Effector memory CD8-positive, alpha-beta T cell (primary cell): ENCODE measurements at regions not wholly inside any gene's neighbourhood (a gene's known extent, or its start where the extent isn't known, plus 50 kb on each side); places are given as distances from the start of the nearest gene placed in this dataset.

Experiments
- ATAC-seq: fragments of 150-1000 bp; cut with Tn5 transposase; replicated peaks from 2 replicates; pipeline ENCODE4 v1.10.0; 2021; ENCODE audit warnings: mild to moderate bottlenecking, moderate library complexity
- DNase-seq, 3 experiments: peaks; one replicate each; pipeline ENCODE4 v3.0.0; 2021
- H3K27ac Mint-ChIP-seq, 2 donors: one replicate each; pipeline ENCODE4 v1.8.0; 2022; ENCODE audit warnings: mild to moderate bottlenecking in 2 of 2, mixed read lengths in 2 of 2, moderate library complexity in 2 of 2
- H3K27me3 Mint-ChIP-seq, 2 donors: one replicate each; pipeline ENCODE4 v1.8.0; 2022; ENCODE audit warnings: mixed read lengths in 2 of 2
- H3K36me3 Mint-ChIP-seq: one replicate; pipeline ENCODE4 v1.8.0; 2022; ENCODE audit warnings: mild to moderate bottlenecking, moderate library complexity, mixed read lengths; ENCODE audit not compliant: insufficient read depth
- H3K4me1 Mint-ChIP-seq, 2 donors: one replicate each; pipeline ENCODE4 v1.8.0; 2022; ENCODE audit warnings: low read depth in 2 of 2, mixed read lengths in 2 of 2
- H3K4me3 Mint-ChIP-seq, 2 donors: one replicate each; pipeline ENCODE4 v1.8.0; 2022; ENCODE audit warnings: mild to moderate bottlenecking in 2 of 2, mixed read lengths in 2 of 2, moderate library complexity in 2 of 2
- H3K9me3 Mint-ChIP-seq, 2 donors: one replicate each; pipeline ENCODE4 v1.8.0; 2022; ENCODE audit warnings: mixed read lengths in 2 of 2

DNA sequence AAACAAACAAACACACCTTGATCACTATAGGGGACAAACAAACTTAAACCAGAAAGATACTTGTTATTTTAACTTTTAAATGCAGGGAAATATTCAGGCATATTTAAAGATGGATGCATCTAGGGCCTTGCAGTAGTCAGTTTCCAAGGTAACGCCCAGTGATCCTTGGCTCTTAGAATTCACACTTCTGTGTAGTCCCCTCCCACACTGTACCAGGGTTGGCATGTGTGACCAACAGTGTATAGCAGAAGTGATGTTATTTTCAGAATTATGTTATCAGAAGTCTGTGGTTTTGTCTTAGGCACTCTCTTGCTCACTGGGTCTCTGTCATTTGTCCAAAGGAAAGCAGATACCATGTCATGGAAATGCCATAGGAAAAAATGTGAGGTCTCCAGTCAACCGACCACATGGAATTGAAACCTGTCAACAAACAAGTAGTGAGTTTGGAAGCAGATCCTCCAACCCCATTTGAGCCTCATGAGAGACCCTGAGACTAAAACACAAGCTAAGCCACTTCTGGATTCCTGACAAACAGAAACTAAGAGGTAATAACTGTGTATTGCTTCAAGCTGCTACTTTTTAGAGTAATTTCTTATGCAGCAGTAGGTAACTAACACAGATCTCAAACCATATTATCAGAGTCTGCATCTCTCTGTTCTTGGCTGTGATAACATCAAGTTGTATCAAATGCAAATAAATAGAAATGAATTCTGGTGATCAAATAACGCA lies 670.3 kb downstream of the KCTD8 start:
- ATAC-seq = no peak
- Mint-ChIP-seq H3K4me1 (no peaks in the 10 kb centered on the region), H3K27ac (no peak overlapping the region), H3K36me3 (no peaks in the 10 kb centered on the region), H3K4me3 (no peak overlapping the region), H3K9me3 (peaks cover 1 to 5% of the 10 kb centered on the region in 2 donors), H3K27me3 (no peaks in the 10 kb centered on the region)
- no peak for DNase-seq

DNA sequence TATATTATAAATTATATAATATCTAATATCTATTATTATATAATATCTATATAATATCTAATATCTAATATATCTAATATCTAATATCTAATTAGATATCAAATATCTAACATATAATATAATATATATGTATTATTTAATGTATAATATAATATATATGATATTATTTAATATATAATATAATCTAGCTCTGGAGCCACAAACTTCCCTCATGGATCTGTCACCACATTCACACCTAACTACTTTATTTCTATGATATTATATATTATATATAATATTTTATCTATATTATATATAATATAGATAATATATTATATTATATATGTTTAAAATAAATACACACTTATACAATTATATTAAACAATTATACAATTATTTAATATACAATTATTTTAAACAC lies 667.5 kb downstream of the KCTD8 start:
- H3K4me3 Mint-ChIP-seq = no peak overlapping the region
- H3K4me1 Mint-ChIP-seq = no peaks in the 10 kb centered on the region
- H3K36me3 Mint-ChIP-seq = no peaks in the 10 kb centered on the region
- ATAC-seq (no peak), DNase-seq (no peak)
- no peak overlapping the region for H3K27ac Mint-ChIP-seq
- H3K27me3 Mint-ChIP-seq = no peaks in the 10 kb centered on the region
- H3K9me3 Mint-ChIP-seq = peaks cover 4 to 19% of the 10 kb centered on the region in 2 donors

GRCh38 chr4:43782391-43782790 lies 666.2 kb downstream of the KCTD8 start:
- Mint-ChIP-seq H3K27me3 (no peaks in the 10 kb centered on the region), H3K4me1 (no peaks in the 10 kb centered on the region), H3K4me3 (no peak overlapping the region), H3K36me3 (no peaks in the 10 kb centered on the region), H3K27ac (no peak overlapping the region), H3K9me3 (peaks cover 4 to 19% of the 10 kb centered on the region in 2 donors)
- ATAC-seq = no peak
- no peak for DNase-seq

DNA sequence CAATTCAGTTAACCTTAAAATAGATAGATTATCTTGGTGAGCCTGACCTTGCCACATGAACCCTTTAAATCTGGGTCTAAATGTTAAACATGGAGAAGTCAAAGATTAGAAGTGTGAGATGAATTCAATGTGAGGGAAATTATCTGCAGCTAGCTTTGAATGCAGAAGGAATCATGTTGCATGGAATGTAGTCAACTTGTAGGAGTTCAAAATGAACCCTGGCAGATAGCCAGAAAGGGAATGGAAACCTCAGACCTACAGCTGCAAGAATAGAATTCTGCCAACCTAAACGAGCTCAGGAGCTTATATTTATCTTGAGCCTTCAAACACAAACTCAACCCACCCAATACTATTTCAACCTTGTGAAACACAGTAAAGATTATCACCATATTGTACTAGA lies 632.5 kb downstream of the KCTD8 start:
- H3K4me1 Mint-ChIP-seq = no peaks in the 10 kb centered on the region
- DNase-seq = no peak
- peaks cover 0 to 12% of the 10 kb centered on the region in 2 donors for H3K9me3 Mint-ChIP-seq
- peaks cover 2% of the 10 kb centered on the region for H3K36me3 Mint-ChIP-seq
- ATAC-seq = no peak
- H3K4me3 Mint-ChIP-seq = no peak overlapping the region
- H3K27ac Mint-ChIP-seq = no peak overlapping the region
- H3K27me3 Mint-ChIP-seq = no peaks in the 10 kb centered on the region

GRCh38 chr4:43822621-43823020 lies 626.0 kb downstream of the KCTD8 start:
- H3K36me3 Mint-ChIP-seq = no peaks in the 10 kb centered on the region
- H3K4me1 Mint-ChIP-seq = no peaks in the 10 kb centered on the region
- H3K4me3 Mint-ChIP-seq = no peak overlapping the region
- no peak overlapping the region for H3K27ac Mint-ChIP-seq
- ATAC-seq (no peak), DNase-seq (no peak)
- no peaks in the 10 kb centered on the region for H3K27me3 Mint-ChIP-seq
- H3K9me3 Mint-ChIP-seq = peaks cover 5 to 16% of the 10 kb centered on the region in 2 donors

GRCh38 chr4:43835869-43836268 lies 612.7 kb downstream of the KCTD8 start:
- Mint-ChIP-seq H3K4me1 (no peaks in the 10 kb centered on the region), H3K27ac (no peak overlapping the region), H3K4me3 (no peak overlapping the region), H3K9me3 (peaks cover 5 to 8% of the 10 kb centered on the region in 2 donors), H3K27me3 (no peaks in the 10 kb centered on the region), H3K36me3 (no peaks in the 10 kb centered on the region)
- no peak for ATAC-seq
- DNase-seq = no peak

DNA sequence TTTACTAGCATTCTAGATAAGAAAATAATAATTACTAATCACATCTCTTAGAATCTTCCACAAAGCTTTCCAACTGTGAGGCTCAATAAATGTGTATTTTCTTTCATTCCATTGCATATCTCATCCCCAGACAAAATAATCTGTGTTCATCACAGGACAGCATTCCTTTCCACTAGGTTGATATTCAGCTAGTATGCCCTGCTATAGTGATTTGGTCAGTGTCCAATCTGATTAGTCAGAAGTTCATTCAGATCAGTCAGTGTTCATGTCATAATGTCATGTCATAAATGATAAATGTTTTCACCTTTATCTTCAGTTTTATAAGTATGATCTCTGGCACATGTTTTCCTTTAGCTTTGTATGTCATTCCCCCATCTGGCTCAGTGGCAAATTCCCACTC lies 611.4 kb downstream of the KCTD8 start:
- ATAC-seq (no peak), DNase-seq (no peak)
- Mint-ChIP-seq H3K9me3 (peaks cover 2 to 5% of the 10 kb centered on the region in 2 donors), H3K27me3 (no peaks in the 10 kb centered on the region), H3K36me3 (no peaks in the 10 kb centered on the region), H3K4me3 (no peak overlapping the region), H3K27ac (no peak overlapping the region), H3K4me1 (no peaks in the 10 kb centered on the region)

DNA sequence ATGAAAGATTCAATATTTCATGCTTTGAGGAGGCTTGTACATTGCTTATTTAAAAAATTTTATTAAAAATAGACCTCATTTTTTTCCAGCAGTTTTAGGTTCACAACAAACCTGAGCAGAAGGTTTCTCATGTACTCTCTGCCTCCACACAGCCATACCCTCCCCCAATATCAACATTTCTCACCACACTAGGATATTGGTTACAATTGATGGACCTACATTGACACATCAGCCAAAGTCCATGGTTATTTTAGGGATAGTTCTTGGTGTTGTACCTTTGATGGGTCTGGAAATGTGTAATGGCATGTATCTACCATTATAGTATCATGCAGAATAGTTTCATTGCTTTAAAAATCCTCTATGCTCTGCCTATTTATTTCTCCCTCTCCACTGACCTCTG lies 611.0 kb downstream of the KCTD8 start:
- ATAC-seq = no peak
- H3K4me1 Mint-ChIP-seq = no peaks in the 10 kb centered on the region
- no peaks in the 10 kb centered on the region for H3K36me3 Mint-ChIP-seq
- no peaks in the 10 kb centered on the region for H3K27me3 Mint-ChIP-seq
- peaks cover 2 to 5% of the 10 kb centered on the region in 2 donors for H3K9me3 Mint-ChIP-seq
- no peak overlapping the region for H3K27ac Mint-ChIP-seq
- H3K4me3 Mint-ChIP-seq = no peak overlapping the region
- no peak for DNase-seq

DNA sequence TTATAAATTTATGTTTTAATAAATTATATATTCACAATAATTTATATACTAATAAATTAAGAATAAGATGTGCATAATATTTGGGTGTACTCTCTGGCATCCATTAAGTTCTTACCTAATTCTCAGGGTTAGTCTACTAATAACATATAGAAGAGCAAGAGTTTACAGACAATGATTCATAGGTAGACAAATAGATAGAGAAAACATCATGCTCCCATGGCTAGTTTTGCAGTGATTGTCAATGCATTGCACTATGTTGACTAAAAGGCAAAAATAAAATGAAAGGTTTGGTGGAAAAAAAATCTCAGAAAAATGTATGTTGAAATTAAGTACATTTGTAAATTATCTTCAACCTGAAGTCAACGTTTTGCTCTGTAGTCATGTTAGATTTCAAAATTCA lies 606.0 kb downstream of the KCTD8 start:
- no peak for DNase-seq

DNA sequence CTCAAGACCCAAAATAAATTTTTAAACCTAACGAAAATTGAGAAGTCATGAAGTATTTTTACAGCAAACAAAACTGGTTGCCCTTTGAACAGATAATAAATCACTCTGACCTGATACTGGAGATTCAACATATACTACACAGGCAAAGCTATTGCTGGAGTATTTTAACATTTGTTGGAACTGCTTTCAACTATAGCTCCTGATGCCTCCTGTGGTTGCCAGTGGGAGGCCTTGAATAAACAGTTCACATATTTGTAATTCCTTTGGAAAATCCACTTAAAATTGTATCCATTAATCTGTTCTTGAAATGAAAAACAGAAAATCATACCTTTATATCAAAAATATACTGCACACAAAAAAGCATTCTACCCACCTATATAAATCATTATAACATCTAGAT lies 605.1 kb downstream of the KCTD8 start:
- no peaks in the 10 kb centered on the region for H3K27me3 Mint-ChIP-seq
- DNase-seq (no peak), ATAC-seq (no peak)
- no peak overlapping the region for H3K27ac Mint-ChIP-seq
- no peaks in the 10 kb centered on the region for H3K4me1 Mint-ChIP-seq
- H3K4me3 Mint-ChIP-seq = no peak overlapping the region
- H3K36me3 Mint-ChIP-seq = no peaks in the 10 kb centered on the region
- H3K9me3 Mint-ChIP-seq = peaks cover 4 to 8% of the 10 kb centered on the region in 2 donors

More for the DNA sequence above, 606.0 kb downstream of the KCTD8 start:
- peaks cover 3 to 8% of the 10 kb centered on the region in 2 donors for H3K9me3 Mint-ChIP-seq
- H3K4me1 Mint-ChIP-seq = no peaks in the 10 kb centered on the region
- no peak overlapping the region for H3K27ac Mint-ChIP-seq
- H3K27me3 Mint-ChIP-seq = no peaks in the 10 kb centered on the region
- no peaks in the 10 kb centered on the region for H3K36me3 Mint-ChIP-seq
- ATAC-seq = no peak
- no peak overlapping the region for H3K4me3 Mint-ChIP-seq

DNA sequence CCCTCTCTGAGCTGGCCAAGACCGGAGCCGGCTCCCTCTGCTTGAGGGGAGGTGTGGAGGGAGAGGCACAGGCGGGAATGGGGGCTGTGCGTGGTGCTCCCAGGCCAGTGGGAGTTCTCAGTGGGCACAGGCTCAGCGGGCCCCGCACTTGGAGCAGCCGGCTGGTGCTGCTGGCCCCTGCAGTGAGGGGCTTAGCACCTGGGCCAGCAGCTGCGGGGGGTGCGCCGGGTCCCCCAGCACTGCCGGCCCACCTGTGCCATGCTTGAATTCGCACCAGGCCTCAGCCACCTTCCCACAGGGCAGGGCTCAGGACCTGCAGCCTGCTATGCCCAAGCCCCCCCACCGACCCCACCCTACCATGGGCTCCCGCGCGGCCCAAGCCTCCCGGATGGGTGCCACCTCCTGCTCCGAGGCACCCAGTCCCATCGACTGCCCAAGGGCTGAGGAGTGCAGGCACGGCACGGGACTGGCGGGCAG lies 602.5 kb downstream of the KCTD8 start:
- H3K27me3 Mint-ChIP-seq = no peaks in the 10 kb centered on the region
- no peaks in the 10 kb centered on the region for H3K4me1 Mint-ChIP-seq
- H3K36me3 Mint-ChIP-seq = no peaks in the 10 kb centered on the region
- ATAC-seq = no peak
- H3K27ac Mint-ChIP-seq = no peak overlapping the region
- DNase-seq = no peak
- H3K4me3 Mint-ChIP-seq = no peak overlapping the region
- H3K9me3 Mint-ChIP-seq = peaks cover 6 to 8% of the 10 kb centered on the region in 2 donors

- Mint-ChIP-seq H3K27ac (no peak overlapping the region), H3K9me3 (peaks cover 7 to 9% of the 10 kb centered on the region in 2 donors), H3K27me3 (no peaks in the 10 kb centered on the region), H3K36me3 (no peaks in the 10 kb centered on the region), H3K4me3 (no peak overlapping the region), H3K4me1 (no peaks in the 10 kb centered on the region)
- no peak for ATAC-seq
- DNase-seq = no peak
These were observed 594.9 kb downstream of the KCTD8 start for GRCh38 chr4:43853565-43854264.

DNA sequence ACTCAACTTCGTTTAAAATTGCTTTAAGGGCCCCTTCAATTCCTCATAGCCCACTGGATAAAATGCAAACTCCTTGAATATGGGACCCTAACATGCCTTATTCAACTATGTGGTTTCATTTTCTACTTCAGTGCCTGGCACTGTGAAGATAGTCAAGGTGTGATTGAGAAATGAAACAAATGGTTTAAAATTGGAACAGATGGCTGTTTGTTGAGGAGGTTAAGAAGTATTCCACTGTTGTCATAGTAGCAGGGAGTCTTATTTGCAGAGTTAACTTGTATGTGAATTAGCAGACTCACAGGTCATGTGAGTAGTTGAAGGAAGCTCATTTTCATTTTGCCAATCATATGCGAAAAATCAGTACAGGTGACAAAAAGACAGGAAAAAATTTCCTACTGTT lies 593.3 kb downstream of the KCTD8 start:
- no peaks in the 10 kb centered on the region for H3K4me1 Mint-ChIP-seq
- no peak overlapping the region for H3K4me3 Mint-ChIP-seq
- H3K9me3 Mint-ChIP-seq = peaks cover 7% of the 10 kb centered on the region in 2 donors
- no peaks in the 10 kb centered on the region for H3K27me3 Mint-ChIP-seq
- DNase-seq (no peak), ATAC-seq (no peak)
- no peaks in the 10 kb centered on the region for H3K36me3 Mint-ChIP-seq
- no peak overlapping the region for H3K27ac Mint-ChIP-seq

GRCh38 chr4:43864616-43865146 lies 583.9 kb downstream of the KCTD8 start:
- Mint-ChIP-seq H3K4me3 (no peak overlapping the region), H3K36me3 (no peaks in the 10 kb centered on the region), H3K27ac (no peak overlapping the region), H3K27me3 (no peaks in the 10 kb centered on the region), H3K4me1 (no peaks in the 10 kb centered on the region), H3K9me3 (peaks cover 11 to 22% of the 10 kb centered on the region in 2 donors)
- DNase-seq (no peak), ATAC-seq (no peak)
